Liver (tissue), 3 donors: ENCODE measurements at regions not wholly inside any gene's neighbourhood (a gene's known extent, or its start where the extent isn't known, plus 50 kb on each side); places are given as distances from the start of the nearest gene placed in this dataset.

Experiments
- CTCF ChIP-seq: fragments of 150-350 bp; IDR thresholded peaks from 2 replicates; pipeline ENCODE4 v1.5.1; 2017; ENCODE audit warnings: improper control_type of control experiment, low read depth, low read length; ENCODE audit not compliant: missing input control
- EGR1 ChIP-seq, 2 donors: IDR thresholded peaks; 2 replicates each; pipeline ENCODE4 v1.6.1; 2016 to 2018; ENCODE audit warnings: antibody characterized with exemption in 2 of 2, low read depth in 2 of 2
- FOXA2 ChIP-seq: IDR thresholded peaks from 2 replicates; pipeline ENCODE4 v1.6.1; 2016; ENCODE audit warnings: antibody characterized with exemption
- GABPA ChIP-seq, 2 donors: IDR thresholded peaks in 1 of 2; conservative IDR thresholded peaks in 1 of 2; 2 replicates each; pipeline ENCODE4 v1.6.1; 2016; ENCODE audit warnings: antibody characterized with exemption in 2 of 2, mild to moderate bottlenecking in 1 of 2, moderate library complexity in 1 of 2
- JUND ChIP-seq, 2 donors: IDR thresholded peaks; 2 replicates each; pipeline ENCODE4 v1.6.1; 2016; ENCODE audit warnings: antibody characterized with exemption in 2 of 2
- MAX ChIP-seq: IDR thresholded peaks from 2 replicates; pipeline ENCODE4 v1.6.1; 2016; ENCODE audit warnings: antibody characterized with exemption
- RAD21 ChIP-seq, 2 donors: IDR thresholded peaks; 2 replicates each; pipeline ENCODE4 v1.6.1; 2016; ENCODE audit warnings: antibody characterized with exemption in 2 of 2, mild to moderate bottlenecking in 2 of 2
- RXRA ChIP-seq, 2 donors: IDR thresholded peaks; 2 replicates each; pipeline ENCODE4 v1.6.1; 2017 to 2018; ENCODE audit warnings: antibody characterized with exemption in 2 of 2, mild to moderate bottlenecking in 1 of 2
- SP1 ChIP-seq: IDR thresholded peaks from 2 replicates; pipeline ENCODE4 v1.6.1; 2018; ENCODE audit warnings: antibody characterized with exemption, mild to moderate bottlenecking
- TAF1 ChIP-seq: conservative IDR thresholded peaks from 2 replicates; pipeline ENCODE4 v1.6.1; 2016; ENCODE audit warnings: antibody characterized with exemption, mild to moderate bottlenecking
- donor health status: healthy.
- donor health status: healthy.

GRCh38 chr3:162670181-162670580, 1173.6 kb downstream of the OTOL1 start:
- no peak for TF ChIP-seq CTCF
- no peak for TF ChIP-seq GABPA (IDR thresholded peaks at IDR 0.05 in 1 of 2, conservative IDR thresholded peaks at IDR 0.05 in 1 of 2)
- TF ChIP-seq RAD21 (IDR thresholded peaks at IDR 0.05) = no peak
- TF ChIP-seq TAF1 = no peak
- TF ChIP-seq SP1 = no peak
- no peak for TF ChIP-seq FOXA2
- no peak for TF ChIP-seq EGR1 (IDR thresholded peaks at IDR 0.05; ENCODE audit: low read depth in 2 of 2)
- no peak for TF ChIP-seq JUND (IDR thresholded peaks at IDR 0.05)
- TF ChIP-seq MAX = no peak
- TF ChIP-seq RXRA (IDR thresholded peaks at IDR 0.05) = no peak
